AG08395 (cell line): ENCODE measurements at regions not wholly inside any gene's neighbourhood (a gene's known extent, or its start where the extent isn't known, plus 50 kb on each side); places are given as distances from the start of the nearest gene placed in this dataset.

ENCODE experiments used
- DNase-seq: peaks from one replicate; pipeline ENCODE4 v3.0.0; 2012; ENCODE audit warnings: mixed read lengths, low spot score

- no peak for DNase-seq
Observed at GRCh38 chr2:215493376-215493775, 57.5 kb upstream of the FN1 start.

- no peak for DNase-seq
Observed at GRCh38 chr2:215489288-215489848, 53.5 kb upstream of the FN1 start.

- DNase-seq = no peak
Observed at GRCh38 chr2:215487002-215487372, 51.1 kb upstream of the FN1 start.

GRCh38 chr2:215486291-215487001, 50.6 kb upstream of the FN1 start:
- DNase-seq = no peak
